Lower leg skin (tissue), 4 donors: ENCODE measurements at regions not wholly inside any gene's neighbourhood (a gene's known extent, or its start where the extent isn't known, plus 50 kb on each side); places are given as distances from the start of the nearest gene placed in this dataset.
"Not testable (repeated sequence)": the region's sequence is repeated elsewhere in the genome, so short reads cannot be mapped to it uniquely, and the experiment has no call there.

Source experiments
- DNase-seq, 2 donors: peaks; one replicate each; pipeline ENCODE4 v3.0.0-alpha.2; 2019; ENCODE audit warnings: low spot score in 2 of 2
- H3K4me3 ChIP-seq: fragments of 200-600 bp; sonication (generic); 2 replicates; pipeline ENCODE4 v1.5.1; 2017; ENCODE audit warnings: mild to moderate bottlenecking, low read depth; ENCODE audit not compliant: poor library complexity, severe bottlenecking
- POLR2A ChIP-seq, 2 donors: fragments of 450-650 bp; IDR thresholded peaks; one replicate each; pipeline ENCODE4 v1.6.1; 2016 to 2017; ENCODE audit warnings: antibody characterized with exemption in 2 of 2, mild to moderate bottlenecking in 1 of 2, moderate library complexity in 1 of 2
- WGBS, 2 donors: methylation state at CpG; one replicate each; pipeline ENCODE4 v1.1.5; 2018; 5-methylcytosine and 5-hydroxymethylcytosine counted together
- intact Hi-C: fragments of 100-400 bp; cut with DNase I; formaldehyde crosslinking; loops from one replicate; pipeline ENCODE4 v1.15.0; 2023; ENCODE audit warnings: low total_unique reads
- TF ChIP-seq, protein P1 (sequence below), 3 donors: fragments of 450-650 bp; IDR thresholded peaks; one replicate each; pipeline ENCODE4 v1.5.1; 2016; ENCODE audit warnings: antibody characterized with exemption in 3 of 3, mild to moderate bottlenecking in 3 of 3, moderate library complexity in 2 of 3

DNA sequence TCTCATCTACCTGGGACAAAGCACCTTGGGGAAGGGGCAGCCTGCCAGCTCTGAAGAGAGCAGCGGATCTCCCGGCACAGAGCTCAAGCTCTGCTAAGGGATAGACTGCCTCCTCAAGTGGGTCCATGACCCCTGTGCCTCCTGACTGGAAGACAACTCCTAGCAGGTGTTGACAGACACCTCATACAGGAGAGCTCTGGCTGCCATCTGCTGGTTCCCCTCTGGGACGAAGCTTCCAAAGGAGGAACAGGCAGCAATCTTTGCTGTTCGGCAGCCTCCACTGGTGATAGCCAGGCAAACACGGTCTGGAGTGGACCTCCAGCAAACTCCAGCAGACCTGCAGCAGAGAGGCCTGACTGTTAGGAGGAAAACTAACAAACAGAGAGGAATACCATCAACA lies 549.9 kb upstream of the LRATD1 start:
- WGBS, 2 donors = 94 to 96% methylated on average over 5 of the region's 5 CpGs
- TF ChIP-seq, protein P1, sequence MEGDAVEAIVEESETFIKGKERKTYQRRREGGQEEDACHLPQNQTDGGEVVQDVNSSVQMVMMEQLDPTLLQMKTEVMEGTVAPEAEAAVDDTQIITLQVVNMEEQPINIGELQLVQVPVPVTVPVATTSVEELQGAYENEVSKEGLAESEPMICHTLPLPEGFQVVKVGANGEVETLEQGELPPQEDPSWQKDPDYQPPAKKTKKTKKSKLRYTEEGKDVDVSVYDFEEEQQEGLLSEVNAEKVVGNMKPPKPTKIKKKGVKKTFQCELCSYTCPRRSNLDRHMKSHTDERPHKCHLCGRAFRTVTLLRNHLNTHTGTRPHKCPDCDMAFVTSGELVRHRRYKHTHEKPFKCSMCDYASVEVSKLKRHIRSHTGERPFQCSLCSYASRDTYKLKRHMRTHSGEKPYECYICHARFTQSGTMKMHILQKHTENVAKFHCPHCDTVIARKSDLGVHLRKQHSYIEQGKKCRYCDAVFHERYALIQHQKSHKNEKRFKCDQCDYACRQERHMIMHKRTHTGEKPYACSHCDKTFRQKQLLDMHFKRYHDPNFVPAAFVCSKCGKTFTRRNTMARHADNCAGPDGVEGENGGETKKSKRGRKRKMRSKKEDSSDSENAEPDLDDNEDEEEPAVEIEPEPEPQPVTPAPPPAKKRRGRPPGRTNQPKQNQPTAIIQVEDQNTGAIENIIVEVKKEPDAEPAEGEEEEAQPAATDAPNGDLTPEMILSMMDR (IDR thresholded peaks at IDR 0.05) = no peak
- TF ChIP-seq POLR2A (IDR thresholded peaks at IDR 0.05) = no peak
- DNase-seq = no peak
- no peak overlapping the region for H3K4me3 ChIP-seq
- intact Hi-C loops = no loop called here

DNA sequence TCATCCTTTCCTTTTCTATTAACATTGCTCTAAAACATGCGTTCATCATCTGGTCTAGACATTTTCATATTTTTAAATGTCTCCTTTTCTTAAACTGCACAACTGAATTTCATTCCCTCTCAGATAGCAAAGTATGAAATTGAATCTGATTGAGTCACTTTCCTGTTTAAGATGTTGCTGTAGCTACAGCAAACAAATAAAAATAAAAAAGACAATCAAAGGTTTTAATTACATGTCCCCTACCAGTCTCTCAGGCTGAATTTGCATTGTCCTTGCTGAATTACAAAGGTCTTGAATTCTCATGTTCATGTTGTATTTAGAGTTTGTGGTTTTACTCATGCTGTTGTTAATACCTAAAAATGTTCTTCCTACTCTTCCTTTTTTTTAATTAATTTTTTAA lies 537.9 kb upstream of the LRATD1 start:
- no peak for DNase-seq
- 67 to 91% methylated on average over 1 of the region's 1 CpG for WGBS, 2 donors
- H3K4me3 ChIP-seq = no peak overlapping the region
- TF ChIP-seq, protein P1 (IDR thresholded peaks at IDR 0.05) = no peak
- TF ChIP-seq POLR2A (IDR thresholded peaks at IDR 0.05) = no peak
- intact Hi-C loops = no loop called here

DNA sequence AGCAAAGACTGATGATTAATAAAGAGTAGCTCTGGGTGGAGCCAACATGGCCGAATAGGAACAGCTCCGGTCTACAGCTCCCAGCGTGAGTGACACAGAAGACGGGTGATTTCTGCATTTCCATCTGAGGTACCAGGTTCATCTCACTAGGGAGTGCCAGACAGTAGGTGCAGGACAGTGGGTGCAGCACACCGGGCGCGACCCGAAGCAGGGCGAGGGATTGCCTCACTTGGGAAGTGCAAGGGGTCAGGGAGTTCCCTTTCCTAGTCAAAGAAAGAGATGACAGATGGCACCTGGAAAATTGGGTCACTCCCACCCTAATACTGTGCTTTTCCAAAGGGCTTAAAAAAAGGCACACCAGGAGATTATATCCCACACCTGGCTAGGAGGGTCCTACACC lies 533.4 kb upstream of the LRATD1 start:
- WGBS, 2 donors = 82 to 94% methylated on average over 9 of the region's 9 CpGs
- DNase-seq, intact Hi-C loops, H3K4me3 ChIP-seq: not testable (repeated sequence)

DNA sequence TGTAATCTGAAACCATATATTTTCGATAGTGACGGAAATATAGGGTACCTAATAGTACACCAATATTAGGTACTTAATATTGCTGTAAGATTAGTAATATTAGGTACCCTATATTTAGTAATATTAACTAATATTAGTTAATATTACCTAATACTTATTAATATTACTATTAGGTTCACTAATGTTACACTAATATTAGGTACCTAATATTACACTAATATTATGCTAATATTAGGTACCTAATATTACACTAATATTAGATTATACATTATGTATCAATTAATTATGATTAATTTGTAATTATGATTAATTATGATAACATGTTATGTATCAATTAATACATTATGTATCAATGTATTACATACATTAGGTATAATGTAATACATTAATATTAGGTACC lies 518.2 kb upstream of the LRATD1 start:
- intact Hi-C loops = no loop called here
- 53 to 97% methylated on average over 2 of the region's 2 CpGs for WGBS, 2 donors
- TF ChIP-seq, protein P1 (IDR thresholded peaks at IDR 0.05) = no peak
- no peak for TF ChIP-seq POLR2A (IDR thresholded peaks at IDR 0.05)
- no peak for DNase-seq
- H3K4me3 ChIP-seq = no peak overlapping the region

DNA sequence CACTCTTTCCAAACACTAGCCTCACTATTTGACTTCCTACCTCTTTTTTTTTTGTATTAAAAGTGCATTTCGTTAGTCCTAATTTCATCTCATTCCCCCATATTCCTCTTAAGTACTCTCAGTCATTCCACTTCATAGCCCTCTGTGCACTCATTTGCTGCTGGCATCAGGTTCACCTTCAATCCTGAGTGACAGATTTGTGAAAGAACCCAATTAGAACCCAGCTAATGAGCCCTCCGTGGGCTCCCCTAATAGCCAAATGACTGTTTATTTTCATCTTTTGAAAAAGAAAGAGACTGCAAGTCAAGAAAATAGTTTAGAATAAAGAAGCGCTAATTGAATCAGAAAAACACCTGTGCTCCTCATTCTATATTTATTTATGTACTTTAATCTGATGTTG lies 512.1 kb upstream of the LRATD1 start:
- WGBS, 2 donors = 59 to 68% methylated on average over 3 of the region's 3 CpGs

DNA sequence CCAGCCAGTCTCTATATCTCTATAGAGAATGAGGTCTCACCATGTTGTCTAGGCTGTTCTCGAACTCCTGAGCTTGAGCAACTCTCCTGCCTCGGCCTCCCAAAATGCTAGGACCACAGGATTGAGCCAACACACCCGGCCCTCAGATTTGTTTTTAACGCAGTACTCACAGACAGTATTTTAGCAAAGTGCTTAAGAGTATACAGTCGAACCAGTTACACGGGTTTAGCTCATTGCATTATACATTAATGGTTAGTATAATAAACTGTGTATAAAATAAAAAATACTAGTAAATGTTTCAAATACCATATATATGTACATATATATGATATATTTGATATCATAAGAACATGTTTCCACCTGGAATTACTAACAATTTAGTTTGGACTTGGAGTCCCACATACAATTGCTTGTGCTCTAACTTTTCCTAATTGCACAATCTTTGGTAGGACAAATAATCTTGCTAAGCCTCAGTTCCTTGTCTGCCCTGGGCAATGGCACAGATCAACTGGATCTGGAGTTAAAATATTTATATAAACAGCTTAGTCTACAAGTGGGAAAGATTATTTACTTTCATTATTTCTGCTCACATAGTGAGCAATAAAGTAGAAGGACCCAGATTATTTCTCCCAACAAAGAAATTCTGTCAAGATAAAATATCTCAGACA lies 508.9 kb upstream of the LRATD1 start:
- intact Hi-C loops = no loop called here
- no peak for TF ChIP-seq POLR2A (IDR thresholded peaks at IDR 0.05)
- TF ChIP-seq, protein P1 (IDR thresholded peaks at IDR 0.05) = no peak
- H3K4me3 ChIP-seq = no peak overlapping the region
- DNase-seq = no peak
- WGBS, 2 donors = 55 to 70% methylated on average over 6 of the region's 6 CpGs

More for the DNA sequence above, 512.1 kb upstream of the LRATD1 start:
- DNase-seq = no peak
- no peak overlapping the region for H3K4me3 ChIP-seq
- intact Hi-C loops = no loop called here
- TF ChIP-seq POLR2A (IDR thresholded peaks at IDR 0.05) = no peak
- TF ChIP-seq, protein P1 (IDR thresholded peaks at IDR 0.05) = no peak
